ENCODE measurements at regions not wholly inside any gene's neighbourhood (a gene's known extent, or its start where the extent isn't known, plus 50 kb on each side); places are given as distances from the start of the nearest gene placed in this dataset.

DNA sequence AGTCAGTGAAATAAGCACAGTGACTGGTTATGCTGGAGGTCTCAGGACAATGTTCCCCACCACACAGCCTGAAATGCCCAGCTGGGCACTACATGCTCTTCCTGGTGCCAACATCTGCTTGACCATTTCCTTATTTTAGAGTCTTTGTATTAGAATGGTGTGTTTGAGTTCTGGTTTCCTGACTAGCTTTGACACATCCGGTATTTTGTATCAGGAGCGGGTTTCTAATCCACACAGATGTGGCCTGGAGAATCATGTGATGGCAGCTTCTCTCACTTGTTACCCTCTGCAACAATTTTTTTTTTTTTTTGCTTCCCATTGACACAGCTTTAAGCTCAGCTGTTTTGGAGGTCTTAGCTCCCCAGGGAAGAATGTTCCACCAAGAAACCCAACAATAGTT lies 164.5 kb upstream of the CST7 start:
- no peaks in the 10 kb centered on the region for H3K79me2 ChIP-seq (ENCODE audit: control insufficient read depth, low read length)
- no peaks in the 10 kb centered on the region for H3K9me3 ChIP-seq (ENCODE audit: control insufficient read depth, insufficient read depth, low read length)
- H3K27ac ChIP-seq (ENCODE audit: low read depth, low read length) = no peak overlapping the region
- H3F3A ChIP-seq (ENCODE audit: control insufficient read depth, insufficient read depth) = no peaks in the 10 kb centered on the region
- no peaks in the 10 kb centered on the region for H3K9me2 ChIP-seq (replicated peaks; ENCODE audit: control insufficient read depth, low read length)
- no peak overlapping the region for H3K4me3 ChIP-seq (ENCODE audit: low read length)
- no peaks in the 10 kb centered on the region for H4K20me1 ChIP-seq (ENCODE audit: control insufficient read depth, insufficient read depth, low read depth, low read length)
- no peaks in the 10 kb centered on the region for H3K36me3 ChIP-seq (ENCODE audit: control insufficient read depth, low read length)
- no peaks in the 10 kb centered on the region for H3K4me1 ChIP-seq (ENCODE audit: control insufficient read depth, low read length)
- H3K27me3 ChIP-seq (ENCODE audit: control insufficient read depth, low read length) = 0 out of 2 replicates have a peak, but pooled peaks cover 3% of the 10 kb centered on the region
- TF ChIP-seq EZH2phosphoT487 (IDR thresholded peaks at IDR 0.05; ENCODE audit: borderline replicate concordance, low read length) = no peak
- no peak overlapping the region for H3K4me2 ChIP-seq (ENCODE audit: low read length)

DNA sequence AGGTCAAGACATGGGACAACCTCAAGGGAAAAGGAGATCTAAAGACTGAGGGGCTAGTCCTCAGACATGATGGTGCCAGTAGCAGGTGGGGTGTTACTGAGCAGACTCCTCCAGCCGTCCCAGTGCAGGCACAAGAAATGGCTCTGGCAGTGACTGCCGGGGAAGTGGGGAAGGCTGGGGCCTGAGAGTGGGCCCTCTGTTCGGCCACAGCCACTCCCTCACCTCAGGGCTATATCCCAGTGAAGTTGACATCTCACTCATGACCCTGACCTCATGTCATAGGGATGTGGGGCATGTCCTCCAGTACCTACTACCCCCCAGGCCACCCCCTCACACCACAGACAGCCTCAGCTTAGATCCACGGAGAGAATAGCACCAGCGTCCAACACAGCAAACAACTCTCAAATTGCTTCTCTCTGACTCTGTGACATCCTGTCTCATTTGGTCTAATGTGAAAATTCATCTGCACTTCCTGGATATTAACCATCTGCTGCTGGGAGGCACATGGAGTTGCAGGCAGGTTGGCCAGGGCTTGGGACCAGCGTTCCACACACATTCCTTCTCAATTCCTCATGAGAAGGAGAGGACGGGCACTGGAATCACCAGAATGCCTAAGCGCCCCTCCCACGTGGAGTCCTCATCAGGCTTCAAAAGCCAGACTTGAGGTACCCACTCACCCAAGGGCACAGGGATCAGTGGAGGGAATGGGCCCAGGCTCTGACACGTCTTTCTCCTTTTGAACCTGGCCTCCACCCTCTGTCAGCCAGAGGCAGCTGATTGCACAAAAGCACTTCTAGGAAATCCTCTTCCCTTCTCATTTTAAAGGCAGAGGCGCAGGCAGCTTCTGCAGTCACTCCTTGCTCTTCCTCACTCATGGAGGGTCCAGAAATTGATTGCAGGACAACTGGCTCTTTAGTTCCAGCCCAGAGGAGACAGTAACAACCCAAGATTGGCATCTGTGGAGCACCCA lies 163.6 kb upstream of the CST7 start:
- Histone ChIP-seq H3K9me2 (replicated peaks; ENCODE audit: control insufficient read depth, low read length) (no peaks in the 10 kb centered on the region), H3K27me3 (ENCODE audit: control insufficient read depth, low read length) (0 out of 2 replicates have a peak, but pooled peaks cover 3% of the 10 kb centered on the region), H3K4me1 (ENCODE audit: control insufficient read depth, low read length) (no peaks in the 10 kb centered on the region), H3K36me3 (ENCODE audit: control insufficient read depth, low read length) (no peaks in the 10 kb centered on the region), H3K4me3 (ENCODE audit: low read length) (no peak overlapping the region), H4K20me1 (ENCODE audit: control insufficient read depth, insufficient read depth, low read depth, low read length) (no peaks in the 10 kb centered on the region), H3K9me3 (ENCODE audit: control insufficient read depth, insufficient read depth, low read length) (no peaks in the 10 kb centered on the region), H3K79me2 (ENCODE audit: control insufficient read depth, low read length) (no peaks in the 10 kb centered on the region), H3K27ac (ENCODE audit: low read depth, low read length) (no peak overlapping the region), H3K4me2 (ENCODE audit: low read length) (no peak overlapping the region), H3F3A (ENCODE audit: control insufficient read depth, insufficient read depth) (no peaks in the 10 kb centered on the region)
- no peak for TF ChIP-seq EZH2phosphoT487 (IDR thresholded peaks at IDR 0.05; ENCODE audit: borderline replicate concordance, low read length)

DNA sequence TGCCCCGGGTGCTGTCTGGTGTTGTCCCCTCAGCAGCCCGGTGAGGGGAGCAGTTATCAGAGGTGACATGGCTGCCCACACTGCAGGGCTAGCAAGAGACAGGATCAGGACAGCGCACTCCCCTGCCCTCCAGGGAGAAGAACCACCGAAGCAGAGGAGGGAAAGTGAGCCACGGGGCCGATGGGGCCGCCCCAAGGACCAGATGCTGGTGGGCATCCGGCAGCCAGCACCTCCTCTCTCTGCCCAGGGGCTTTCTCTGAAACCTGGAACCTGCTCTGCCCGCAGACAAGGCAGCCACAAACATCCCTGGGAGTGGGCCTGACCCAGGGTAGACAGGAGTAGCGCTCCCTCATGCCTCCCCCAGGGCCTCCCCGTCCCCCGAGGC lies 163.0 kb upstream of the CST7 start:
- no peak overlapping the region for H3K4me2 ChIP-seq (ENCODE audit: low read length)
- no peaks in the 10 kb centered on the region for H3K9me3 ChIP-seq (ENCODE audit: control insufficient read depth, insufficient read depth, low read length)
- TF ChIP-seq EZH2phosphoT487 (IDR thresholded peaks at IDR 0.05; ENCODE audit: borderline replicate concordance, low read length) = no peak
- TF ChIP-seq, protein P1, sequence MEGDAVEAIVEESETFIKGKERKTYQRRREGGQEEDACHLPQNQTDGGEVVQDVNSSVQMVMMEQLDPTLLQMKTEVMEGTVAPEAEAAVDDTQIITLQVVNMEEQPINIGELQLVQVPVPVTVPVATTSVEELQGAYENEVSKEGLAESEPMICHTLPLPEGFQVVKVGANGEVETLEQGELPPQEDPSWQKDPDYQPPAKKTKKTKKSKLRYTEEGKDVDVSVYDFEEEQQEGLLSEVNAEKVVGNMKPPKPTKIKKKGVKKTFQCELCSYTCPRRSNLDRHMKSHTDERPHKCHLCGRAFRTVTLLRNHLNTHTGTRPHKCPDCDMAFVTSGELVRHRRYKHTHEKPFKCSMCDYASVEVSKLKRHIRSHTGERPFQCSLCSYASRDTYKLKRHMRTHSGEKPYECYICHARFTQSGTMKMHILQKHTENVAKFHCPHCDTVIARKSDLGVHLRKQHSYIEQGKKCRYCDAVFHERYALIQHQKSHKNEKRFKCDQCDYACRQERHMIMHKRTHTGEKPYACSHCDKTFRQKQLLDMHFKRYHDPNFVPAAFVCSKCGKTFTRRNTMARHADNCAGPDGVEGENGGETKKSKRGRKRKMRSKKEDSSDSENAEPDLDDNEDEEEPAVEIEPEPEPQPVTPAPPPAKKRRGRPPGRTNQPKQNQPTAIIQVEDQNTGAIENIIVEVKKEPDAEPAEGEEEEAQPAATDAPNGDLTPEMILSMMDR (IDR thresholded peaks at IDR 0.05; ENCODE audit: low read depth, low read length, poor library complexity, severe bottlenecking) = no peak
- H3K79me2 ChIP-seq (ENCODE audit: control insufficient read depth, low read length) = no peaks in the 10 kb centered on the region
- H3K9me2 ChIP-seq (replicated peaks; ENCODE audit: control insufficient read depth, low read length) = no peaks in the 10 kb centered on the region
- H3K27ac ChIP-seq (ENCODE audit: low read depth, low read length) = no peak overlapping the region
- H4K20me1 ChIP-seq (ENCODE audit: control insufficient read depth, insufficient read depth, low read depth, low read length) = no peaks in the 10 kb centered on the region
- H3K4me1 ChIP-seq (ENCODE audit: control insufficient read depth, low read length) = no peaks in the 10 kb centered on the region
- no peaks in the 10 kb centered on the region for H3K36me3 ChIP-seq (ENCODE audit: control insufficient read depth, low read length)
- H3F3A ChIP-seq (ENCODE audit: control insufficient read depth, insufficient read depth) = no peaks in the 10 kb centered on the region
- 0 out of 2 replicates have a peak, but pooled peaks cover 2% of the 10 kb centered on the region for H3K27me3 ChIP-seq (ENCODE audit: control insufficient read depth, low read length)
- H3K4me3 ChIP-seq (ENCODE audit: low read length) = no peak overlapping the region

DNA sequence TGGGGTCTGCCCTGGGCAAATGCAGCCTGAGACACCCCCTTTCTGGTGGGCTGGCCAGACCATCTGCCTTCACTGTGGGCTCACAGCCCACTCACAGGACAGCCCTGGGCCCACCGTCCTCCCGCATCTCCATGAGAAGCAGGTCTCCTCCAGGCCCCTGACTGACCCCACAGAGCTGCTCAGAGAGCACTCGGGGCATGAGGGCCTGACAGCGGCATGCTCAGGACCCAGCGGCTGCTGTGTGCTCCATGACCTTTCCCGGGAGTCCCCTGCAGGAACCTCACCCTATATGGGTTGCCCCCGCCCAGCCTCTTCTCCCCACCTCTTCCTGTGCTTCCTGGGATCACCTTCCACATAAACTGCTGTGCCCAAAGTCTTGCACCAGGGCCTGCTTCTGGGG lies 162.4 kb upstream of the CST7 start:
- H3K4me2 ChIP-seq (ENCODE audit: low read length) = no peak overlapping the region
- TF ChIP-seq EZH2phosphoT487 (IDR thresholded peaks at IDR 0.05; ENCODE audit: borderline replicate concordance, low read length) = no peak
- TF ChIP-seq, protein P1 (IDR thresholded peaks at IDR 0.05; ENCODE audit: low read depth, low read length, poor library complexity, severe bottlenecking) = no peak
- no peaks in the 10 kb centered on the region for H3K9me3 ChIP-seq (ENCODE audit: control insufficient read depth, insufficient read depth, low read length)
- no peaks in the 10 kb centered on the region for H3K27me3 ChIP-seq (ENCODE audit: control insufficient read depth, low read length)
- H3K27ac ChIP-seq (ENCODE audit: low read depth, low read length) = no peak overlapping the region
- H3K79me2 ChIP-seq (ENCODE audit: control insufficient read depth, low read length) = no peaks in the 10 kb centered on the region
- H3K4me3 ChIP-seq (ENCODE audit: low read length) = no peak overlapping the region
- no peaks in the 10 kb centered on the region for H3K4me1 ChIP-seq (ENCODE audit: control insufficient read depth, low read length)
- no peaks in the 10 kb centered on the region for H4K20me1 ChIP-seq (ENCODE audit: control insufficient read depth, insufficient read depth, low read depth, low read length)
- no peaks in the 10 kb centered on the region for H3F3A ChIP-seq (ENCODE audit: control insufficient read depth, insufficient read depth)
- H3K9me2 ChIP-seq (replicated peaks; ENCODE audit: control insufficient read depth, low read length) = no peaks in the 10 kb centered on the region
- no peaks in the 10 kb centered on the region for H3K36me3 ChIP-seq (ENCODE audit: control insufficient read depth, low read length)

All from DOHH2 (cell line).